NOMO-1 (cell line): ENCODE measurements at regions not wholly inside any gene's neighbourhood (a gene's known extent, or its start where the extent isn't known, plus 50 kb on each side); places are given as distances from the start of the nearest gene placed in this dataset.
"Not testable (repeated sequence)": the region's sequence is repeated elsewhere in the genome, so short reads cannot be mapped to it uniquely, and the experiment has no call there.

Source experiments
- DNase-seq, 2 experiments: peaks; one replicate each; lab custom pipeline; 2025; ENCODE audit not compliant: unreplicated experiment in 2 of 2; lab: John Stamatoyannopoulos, UW

GRCh38 chr2:10223471-10223870, 79.2 kb upstream of the HPCAL1 start:
- no peak for DNase-seq

GRCh38 chr2:10223932-10224720, 78.6 kb upstream of the HPCAL1 start:
- DNase-seq = no peak

- no peak for DNase-seq
These were observed 78.0 kb upstream of the HPCAL1 start for GRCh38 chr2:10224734-10225133.

GRCh38 chr2:10225291-10226037, 77.2 kb upstream of the HPCAL1 start:
- no peak for DNase-seq

GRCh38 chr2:10226038-10226724, 76.5 kb upstream of the HPCAL1 start:
- no peak for DNase-seq

GRCh38 chr2:10228611-10229365, 73.9 kb upstream of the HPCAL1 start:
- no peak for DNase-seq

- DNase-seq = no peak
These were observed 73.1 kb upstream of the HPCAL1 start for GRCh38 chr2:10229462-10230099.

GRCh38 chr2:10230499-10230898, 72.2 kb upstream of the HPCAL1 start:
- DNase-seq = no peak

- not testable (repeated sequence) for DNase-seq
These were observed 71.8 kb upstream of the HPCAL1 start for GRCh38 chr2:10230921-10231320.

GRCh38 chr2:10231551-10232085, 71.1 kb upstream of the HPCAL1 start:
- DNase-seq = no peak

GRCh38 chr2:10232096-10232815, 70.4 kb upstream of the HPCAL1 start:
- no peak for DNase-seq

- no peak for DNase-seq
These were observed 69.3 kb upstream of the HPCAL1 start for GRCh38 chr2:10233131-10234012.

GRCh38 chr2:10234013-10234306, 68.7 kb upstream of the HPCAL1 start:
- DNase-seq = no peak

GRCh38 chr2:10234409-10235094, 68.2 kb upstream of the HPCAL1 start:
- no peak for DNase-seq

- no peak for DNase-seq
These were observed 67.4 kb upstream of the HPCAL1 start for GRCh38 chr2:10235099-10235908.

- no peak for DNase-seq
These were observed 66.7 kb upstream of the HPCAL1 start for GRCh38 chr2:10235909-10236550.
